Neuronal stem cell (in vitro differentiated cells): ENCODE measurements at regions not wholly inside any gene's neighbourhood (a gene's known extent, or its start where the extent isn't known, plus 50 kb on each side); places are given as distances from the start of the nearest gene placed in this dataset.

ENCODE experiments used
- DNase-seq: peaks from one replicate; pipeline ENCODE4 v3.0.0-alpha.2; 2013; ENCODE audit warnings: low spot score
- H2AFZ ChIP-seq: one replicate; pipeline ENCODE4 v1.6.1; 2013; ENCODE audit warnings: mild to moderate bottlenecking, low read length, inconsistent platforms
- H2AK5ac ChIP-seq: 2 replicates; pipeline ENCODE4 v1.6.1; 2013; ENCODE audit warnings: low read depth, mild to moderate bottlenecking, inconsistent platforms, low read length, moderate library complexity, mixed read lengths
- H2BK120ac ChIP-seq: 2 replicates; pipeline ENCODE4 v1.6.1; 2013; ENCODE audit warnings: low read depth, mild to moderate bottlenecking, inconsistent platforms, low read length, moderate library complexity, mixed read lengths
- H2BK12ac ChIP-seq: one replicate; pipeline ENCODE4 v1.6.1; 2013; ENCODE audit warnings: low read length, inconsistent platforms
- H2BK15ac ChIP-seq: 2 replicates; pipeline ENCODE4 v1.6.1; 2013; ENCODE audit warnings: mild to moderate bottlenecking, low read length, inconsistent platforms, mixed read lengths
- H2BK5ac ChIP-seq: one replicate; pipeline ENCODE4 v1.6.1; 2013; ENCODE audit warnings: inconsistent platforms, mild to moderate bottlenecking, low read length, moderate library complexity
- H3K14ac ChIP-seq: one replicate; pipeline ENCODE4 v1.6.1; 2013; ENCODE audit warnings: low read length, inconsistent platforms
- H3K18ac ChIP-seq: 2 replicates; pipeline ENCODE4 v1.6.1; 2013; ENCODE audit warnings: low read length, inconsistent platforms
- H3K23ac ChIP-seq: 2 replicates; pipeline ENCODE4 v1.6.1; 2013; ENCODE audit warnings: low read depth, mild to moderate bottlenecking, mixed read lengths, low read length, inconsistent platforms; ENCODE audit not compliant: poor library complexity
- H3K27ac ChIP-seq: replicated peaks from 3 replicates; pipeline ENCODE4 v1.5.1; 2013; ENCODE audit warnings: low read length, inconsistent platforms
- H3K27me3 ChIP-seq, 3 experiments: 2 replicates each; pipeline ENCODE4 v1.6.1; 2013; ENCODE audit warnings: low read length in 3 of 3, mild to moderate bottlenecking in 2 of 3, inconsistent platforms in 1 of 3, low read depth in 1 of 3, mixed read lengths in 1 of 3, moderate library complexity in 1 of 3; ENCODE audit not compliant: control insufficient read depth in 3 of 3, insufficient read depth in 3 of 3
- H3K36me3 ChIP-seq, 2 donors: replicated peaks in 1 of 2; 2 replicates each; pipeline ENCODE4 v1.6.1; 2013; ENCODE audit warnings: low read length in 2 of 2; ENCODE audit not compliant: control insufficient read depth in 2 of 2, insufficient read depth in 2 of 2
- H3K4ac ChIP-seq: 2 replicates; pipeline ENCODE4 v1.6.1; 2013; ENCODE audit warnings: inconsistent platforms, mild to moderate bottlenecking, low read length, moderate library complexity
- H3K4me1 ChIP-seq, 2 donors: 1 replicate in 1 of 2; 2 replicates in 1 of 2; pipeline ENCODE4 v1.6.1; 2013; ENCODE audit warnings: low read length in 2 of 2, low read depth in 1 of 2; ENCODE audit not compliant: control insufficient read depth in 2 of 2, insufficient read depth in 1 of 2
- H3K4me2 ChIP-seq: one replicate; pipeline ENCODE4 v1.6.1; 2013; ENCODE audit warnings: mild to moderate bottlenecking, low read length, inconsistent platforms; ENCODE audit not compliant: insufficient read depth, poor library complexity, severe bottlenecking
- H3K4me3 ChIP-seq, 2 donors: 2 replicates each; pipeline ENCODE4 v1.5.1; 2013; ENCODE audit warnings: low read length in 2 of 2, mild to moderate bottlenecking in 2 of 2, inconsistent platforms in 1 of 2, moderate library complexity in 1 of 2
- H3K79me1 ChIP-seq: one replicate; pipeline ENCODE4 v1.6.1; 2013; ENCODE audit warnings: low read depth, mild to moderate bottlenecking, inconsistent platforms, low read length, moderate library complexity
- H3K9ac ChIP-seq: one replicate; pipeline ENCODE4 v1.6.1; 2013; ENCODE audit warnings: mild to moderate bottlenecking, low read depth, low read length, inconsistent platforms; ENCODE audit not compliant: poor library complexity
- H3K9me3 ChIP-seq, 2 donors: replicated peaks in 1 of 2; 2 replicates each; pipeline versions ENCODE3 to v1.6.1; 2013; ENCODE audit warnings: low read length in 2 of 2, mild to moderate bottlenecking in 2 of 2, inconsistent platforms in 1 of 2, low read depth in 1 of 2, mixed read lengths in 1 of 2, moderate library complexity in 1 of 2; ENCODE audit not compliant: control insufficient read depth in 2 of 2, insufficient read depth in 1 of 2
- H4K8ac ChIP-seq: one replicate; pipeline ENCODE4 v1.6.1; 2013; ENCODE audit warnings: low read depth, mild to moderate bottlenecking, inconsistent platforms, low read length, moderate library complexity
- H4K91ac ChIP-seq: one replicate; pipeline ENCODE4 v1.6.1; 2013; ENCODE audit warnings: low read length, low read depth, mild to moderate bottlenecking, inconsistent platforms; ENCODE audit not compliant: poor library complexity
- WGBS, 2 donors: extraction: QIAGEN DNeasy Blood & Tissue Kit; methylation state at CpG; one replicate each; pipeline ENCODE4 v1.1.7; 2013; ENCODE audit warnings: missing lambda C conversion rate in 2 of 2, mixed read lengths in 1 of 2; ENCODE audit not compliant: insufficient read length in 2 of 2, insufficient replicate concordance in 1 of 2; ENCODE audit errors: extremely low coverage in 2 of 2; 5-methylcytosine and 5-hydroxymethylcytosine counted together

GRCh38 chr5:74095871-74096270 lies 469.9 kb downstream of the ARHGEF28 start:
- Histone ChIP-seq H3K4me3 (no peak overlapping the region), H3K36me3 (no peaks in the 10 kb centered on the region), H2AK5ac (no peak overlapping the region), H2BK15ac (no peak overlapping the region), H3K14ac (no peak overlapping the region), H2AFZ (no peak overlapping the region), H3K9me3 (peaks cover 0 to 5% of the 10 kb centered on the region in 2 donors), H3K18ac (no peak overlapping the region), H3K27ac (no peak overlapping the region), H2BK12ac (no peak overlapping the region), H3K23ac (no peak overlapping the region), H3K79me1 (no peaks in the 10 kb centered on the region), H2BK5ac (no peak overlapping the region), H3K4ac (no peak overlapping the region), H3K4me2 (no peak overlapping the region), H3K4me1 (no peaks in the 10 kb centered on the region), H3K9ac (no peak overlapping the region), H4K91ac (no peak overlapping the region), H3K27me3 (no peaks in the 10 kb centered on the region), H2BK120ac (no peak overlapping the region), H4K8ac (no peak overlapping the region)
- no peak for DNase-seq
- WGBS, 2 donors = no CpG with 5 or more reads among the region's 5 CpGs

- H3K9ac ChIP-seq = no peak overlapping the region
- H2AK5ac ChIP-seq = no peak overlapping the region
- H4K91ac ChIP-seq = no peak overlapping the region
- no peak overlapping the region for H2BK120ac ChIP-seq
- H3K18ac ChIP-seq = no peak overlapping the region
- no peak overlapping the region for H3K14ac ChIP-seq
- H2AFZ ChIP-seq = no peak overlapping the region
- no peak overlapping the region for H3K4ac ChIP-seq
- no peak overlapping the region for H2BK15ac ChIP-seq
- H3K4me1 ChIP-seq = no peaks in the 10 kb centered on the region
- H3K23ac ChIP-seq = no peak overlapping the region
- no peak overlapping the region for H4K8ac ChIP-seq
- H2BK12ac ChIP-seq = no peak overlapping the region
- no peaks in the 10 kb centered on the region for H3K36me3 ChIP-seq
- peaks cover 0 to 4% of the 10 kb centered on the region in 2 donors for H3K9me3 ChIP-seq
- no peak for DNase-seq
- peaks cover 0 to 5% (median 0%) of the 10 kb centered on the region in 3 experiments for H3K27me3 ChIP-seq
- H2BK5ac ChIP-seq = no peak overlapping the region
- H3K4me2 ChIP-seq = no peak overlapping the region
- H3K4me3 ChIP-seq = no peak overlapping the region
- no peaks in the 10 kb centered on the region for H3K79me1 ChIP-seq
- WGBS, 2 donors = no CpG with 5 or more reads among the region's 4 CpGs
- H3K27ac ChIP-seq = no peak overlapping the region
These were observed 468.7 kb downstream of the ARHGEF28 start for GRCh38 chr5:74094782-74095108.

- no peak overlapping the region for H4K8ac ChIP-seq
- H3K23ac ChIP-seq = no peak overlapping the region
- H3K79me1 ChIP-seq = no peaks in the 10 kb centered on the region
- H3K36me3 ChIP-seq = no peaks in the 10 kb centered on the region
- H3K4me2 ChIP-seq = no peak overlapping the region
- H2AK5ac ChIP-seq = no peak overlapping the region
- no CpG with 5 or more reads among the region's 5 CpGs for WGBS, 2 donors
- no peak overlapping the region for H3K4me3 ChIP-seq
- no peaks in the 10 kb centered on the region for H3K4me1 ChIP-seq
- no peak overlapping the region for H2BK12ac ChIP-seq
- no peak for DNase-seq
- no peak overlapping the region for H3K27ac ChIP-seq
- no peak overlapping the region for H2BK15ac ChIP-seq
- no peak overlapping the region for H2AFZ ChIP-seq
- no peak overlapping the region for H3K14ac ChIP-seq
- no peak overlapping the region for H2BK5ac ChIP-seq
- H3K4ac ChIP-seq = no peak overlapping the region
- H3K9ac ChIP-seq = no peak overlapping the region
- H2BK120ac ChIP-seq = no peak overlapping the region
- H4K91ac ChIP-seq = no peak overlapping the region
- H3K9me3 ChIP-seq = no peaks in the 10 kb centered on the region
- no peak overlapping the region for H3K18ac ChIP-seq
- H3K27me3 ChIP-seq = peaks cover 0 to 10% (median 0%) of the 10 kb centered on the region in 3 experiments
These were observed 468.2 kb downstream of the ARHGEF28 start for GRCh38 chr5:74094096-74094781.

GRCh38 chr5:74093561-74093960 lies 467.6 kb downstream of the ARHGEF28 start:
- Histone ChIP-seq H3K27ac (no peak overlapping the region), H3K79me1 (no peaks in the 10 kb centered on the region), H3K27me3 (peaks cover 0 to 14% (median 0%) of the 10 kb centered on the region in 3 experiments), H4K91ac (no peak overlapping the region), H3K9ac (no peak overlapping the region), H3K4ac (no peak overlapping the region), H3K18ac (no peak overlapping the region), H2BK15ac (no peak overlapping the region), H4K8ac (no peak overlapping the region), H2BK12ac (no peak overlapping the region), H3K4me2 (no peak overlapping the region), H2BK5ac (no peak overlapping the region), H3K4me1 (no peaks in the 10 kb centered on the region), H3K14ac (no peak overlapping the region), H2AFZ (no peak overlapping the region), H2BK120ac (no peak overlapping the region), H3K4me3 (no peak overlapping the region), H3K23ac (no peak overlapping the region), H3K36me3 (no peaks in the 10 kb centered on the region), H2AK5ac (no peak overlapping the region), H3K9me3 (no peaks in the 10 kb centered on the region)
- WGBS, 2 donors = no CpG with 5 or more reads among the region's 2 CpGs
- no peak for DNase-seq
